Naive thymus-derived CD4-positive, alpha-beta T cell (primary cell): ENCODE measurements at regions not wholly inside any gene's neighbourhood (a gene's known extent, or its start where the extent isn't known, plus 50 kb on each side); places are given as distances from the start of the nearest gene placed in this dataset.

Experiments
- ATAC-seq: fragments of 150-1000 bp; cut with Tn5 transposase; 2 replicates; pipeline ENCODE4 v1.10.0; 2021; ENCODE audit warnings: mild to moderate bottlenecking, moderate library complexity
- CTCF ChIA-PET: fragments of 350-600 bp; sonication (Branson Sonifier 250); formaldehyde crosslinking; loops from one replicate; lab custom pipeline; 2021; ENCODE audit warnings: antibody characterized with exemption; lab: Charles Lee
- POLR2A ChIA-PET: fragments of 350-600 bp; sonication (Branson Sonifier 250); formaldehyde crosslinking; loops from one replicate; lab custom pipeline; 2021; ENCODE audit warnings: antibody characterized with exemption, inconsistent platforms; lab: Charles Lee
- DNase-seq, 9 donors: peaks; one replicate each; pipeline versions ENCODE4 v3.0.0 to v3.0.0-alpha.2; 2020 to 2022; ENCODE audit warnings: mixed read lengths in 1 of 9
- H3K27ac ChIP-seq: one replicate; pipeline ENCODE4 v1.7.0; 2013; ENCODE audit warnings: mild to moderate bottlenecking, low read depth, low read length, moderate library complexity
- H3K27me3 ChIP-seq, 2 donors: one replicate each; pipeline ENCODE4 v1.7.0; 2013; ENCODE audit warnings: low read length in 2 of 2, mild to moderate bottlenecking in 2 of 2, moderate library complexity in 2 of 2; ENCODE audit not compliant: control insufficient read depth in 2 of 2, insufficient read depth in 2 of 2
- H3K36me3 ChIP-seq, 3 experiments: 1 replicate in 2 of 3; 2 replicates in 1 of 3; pipeline ENCODE4 v1.7.0; 2013; ENCODE audit warnings: low read length in 3 of 3, mild to moderate bottlenecking in 3 of 3, moderate library complexity in 1 of 3; ENCODE audit not compliant: insufficient read depth in 3 of 3, control insufficient read depth in 2 of 3
- H3K4me1 ChIP-seq, 2 donors: one replicate each; pipeline ENCODE4 v1.7.0; 2013; ENCODE audit warnings: low read length in 2 of 2, mild to moderate bottlenecking in 2 of 2, moderate library complexity in 1 of 2; ENCODE audit not compliant: control insufficient read depth in 2 of 2, insufficient read depth in 2 of 2
- H3K4me3 ChIP-seq: 2 replicates; pipeline ENCODE4 v1.7.0; 2013; ENCODE audit warnings: mild to moderate bottlenecking, low read length
- H3K9me3 ChIP-seq, 3 experiments: 1 replicate in 2 of 3; 2 replicates in 1 of 3; pipeline ENCODE4 v1.7.0; 2013; ENCODE audit warnings: low read length in 3 of 3; ENCODE audit not compliant: control insufficient read depth in 2 of 3
- H3K27ac Mint-ChIP-seq, 9 donors: one replicate each; pipeline ENCODE4 v1.8.0; 2020 to 2022; ENCODE audit warnings: mixed read lengths in 9 of 9, mild to moderate bottlenecking in 8 of 9, moderate library complexity in 5 of 9, inconsistent platforms in 2 of 9
- H3K27me3 Mint-ChIP-seq, 5 donors: one replicate each; pipeline ENCODE4 v1.8.0; 2021 to 2022; ENCODE audit warnings: mixed read lengths in 5 of 5, mild to moderate bottlenecking in 1 of 5
- H3K36me3 Mint-ChIP-seq, 5 donors: one replicate each; pipeline ENCODE4 v1.8.0; 2020 to 2022; ENCODE audit warnings: mixed read lengths in 5 of 5, mild to moderate bottlenecking in 3 of 5, inconsistent platforms in 1 of 5
- H3K4me1 Mint-ChIP-seq, 7 donors: one replicate each; pipeline ENCODE4 v1.8.0; 2020 to 2022; ENCODE audit warnings: mixed read lengths in 7 of 7, mild to moderate bottlenecking in 3 of 7, inconsistent platforms in 1 of 7
- H3K4me3 Mint-ChIP-seq, 10 donors: one replicate each; pipeline ENCODE4 v1.8.0; 2020 to 2022; ENCODE audit warnings: mild to moderate bottlenecking in 10 of 10, mixed read lengths in 10 of 10, moderate library complexity in 6 of 10, inconsistent platforms in 2 of 10
- H3K9me3 Mint-ChIP-seq, 11 donors: one replicate each; pipeline ENCODE4 v1.8.0; 2020 to 2022; ENCODE audit warnings: mixed read lengths in 11 of 11, mild to moderate bottlenecking in 4 of 11, inconsistent platforms in 1 of 11, moderate library complexity in 1 of 11
- intact Hi-C, 2 donors: fragments of 100-400 bp; cut with micrococcal nuclease; formaldehyde crosslinking; loops; one replicate each; pipeline ENCODE4 v1.15.1; 2023

- H3K36me3 Mint-ChIP-seq = no peaks in the 10 kb centered on the region
- peaks cover 0 to 4% (median 0%) of the 10 kb centered on the region in 7 donors for H3K4me1 Mint-ChIP-seq
- no peaks in the 10 kb centered on the region for H3K9me3 ChIP-seq
- H3K9me3 Mint-ChIP-seq = peaks cover 0 to 9% (median 0%) of the 10 kb centered on the region in 11 donors
- ATAC-seq = no peak
- H3K4me3 ChIP-seq = no peak overlapping the region
- intact Hi-C loops = no loop called here
- H3K4me3 Mint-ChIP-seq = no peak overlapping the region
- ChIA-PET POLR2A (no interaction called here), CTCF (no interaction called here)
- no peaks in the 10 kb centered on the region for H3K27me3 ChIP-seq
- H3K4me1 ChIP-seq = no peaks in the 10 kb centered on the region
- H3K36me3 ChIP-seq = no peaks in the 10 kb centered on the region
- peaks cover 0 to 10% (median 0%) of the 10 kb centered on the region in 5 donors for H3K27me3 Mint-ChIP-seq
- no peak overlapping the region for H3K27ac ChIP-seq
- no peak for DNase-seq
- H3K27ac Mint-ChIP-seq = no peak overlapping the region
Observed at GRCh38 chr20:10109641-10110040, 74.9 kb downstream of the ANKEF1 start.

- Histone ChIP-seq H3K27me3 (no peaks in the 10 kb centered on the region), H3K36me3 (no peaks in the 10 kb centered on the region), H3K4me3 (no peak overlapping the region), H3K9me3 (no peaks in the 10 kb centered on the region), H3K4me1 (no peaks in the 10 kb centered on the region), H3K27ac (no peak overlapping the region)
- H3K27ac Mint-ChIP-seq = no peak overlapping the region
- H3K4me1 Mint-ChIP-seq = peaks cover 0 to 4% (median 0%) of the 10 kb centered on the region in 7 donors
- intact Hi-C loops = no loop called here
- peaks cover 0 to 9% (median 0%) of the 10 kb centered on the region in 11 donors for H3K9me3 Mint-ChIP-seq
- ChIA-PET POLR2A (no interaction called here), CTCF (no interaction called here)
- H3K27me3 Mint-ChIP-seq = peaks cover 0 to 10% (median 0%) of the 10 kb centered on the region in 5 donors
- H3K36me3 Mint-ChIP-seq = no peaks in the 10 kb centered on the region
- H3K4me3 Mint-ChIP-seq = no peak overlapping the region
- DNase-seq (no peak), ATAC-seq (no peak)
Observed at GRCh38 chr20:10110151-10110550, 75.4 kb downstream of the ANKEF1 start.

- Histone ChIP-seq H3K27me3 (no peaks in the 10 kb centered on the region), H3K4me1 (no peaks in the 10 kb centered on the region), H3K9me3 (no peaks in the 10 kb centered on the region), H3K27ac (no peak overlapping the region), H3K36me3 (no peaks in the 10 kb centered on the region), H3K4me3 (no peak overlapping the region)
- Mint-ChIP-seq H3K9me3 (peaks cover 0 to 9% (median 0%) of the 10 kb centered on the region in 11 donors), H3K27ac (no peak overlapping the region), H3K36me3 (no peaks in the 10 kb centered on the region), H3K27me3 (peaks cover 0 to 10% (median 0%) of the 10 kb centered on the region in 5 donors), H3K4me3 (no peak overlapping the region), H3K4me1 (peaks cover 0 to 6% (median 0%) of the 10 kb centered on the region in 7 donors)
- intact Hi-C loops = no loop called here
- POLR2A ChIA-PET = no interaction called here
- CTCF ChIA-PET = interaction anchor here (0.9 kb wide), 1 partner anchor 34 kb away, joined by 3 read pairs; no protein-coding TSS in a partner anchor
- ATAC-seq (no peak), DNase-seq (no peak)
Observed at GRCh38 chr20:10111139-10111958, 76.6 kb downstream of the ANKEF1 start.

DNA sequence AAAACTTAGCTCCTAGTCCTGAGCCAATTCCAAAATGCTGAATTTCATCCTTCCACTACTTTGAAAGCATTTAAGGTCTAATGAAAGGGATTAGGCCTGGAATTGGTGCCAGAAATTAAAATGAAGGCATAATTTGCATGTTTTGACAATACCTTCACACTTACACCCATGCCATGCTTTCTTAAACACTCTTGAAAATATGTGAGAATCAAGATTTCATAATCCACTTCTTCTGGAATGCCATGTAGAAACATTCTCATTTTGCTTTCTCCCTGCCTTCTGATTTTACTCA is 77.1 kb downstream of the ANKEF1 start:
- ChIA-PET POLR2A (no interaction called here), CTCF (interaction anchor here (0.9 kb wide), 1 partner anchor 35 kb away, joined by 3 read pairs; no protein-coding TSS in a partner anchor)
- Histone ChIP-seq H3K27ac (no peak overlapping the region), H3K27me3 (no peaks in the 10 kb centered on the region), H3K36me3 (no peaks in the 10 kb centered on the region), H3K9me3 (no peaks in the 10 kb centered on the region), H3K4me3 (no peak overlapping the region), H3K4me1 (no peaks in the 10 kb centered on the region)
- ATAC-seq (no peak), DNase-seq (no peak)
- intact Hi-C loops = no loop called here
- peaks cover 0 to 7% (median 0%) of the 10 kb centered on the region in 5 donors for H3K27me3 Mint-ChIP-seq
- H3K4me1 Mint-ChIP-seq = peaks cover 0 to 6% (median 0%) of the 10 kb centered on the region in 7 donors
- no peaks in the 10 kb centered on the region for H3K36me3 Mint-ChIP-seq
- H3K4me3 Mint-ChIP-seq = no peak overlapping the region
- H3K9me3 Mint-ChIP-seq = peaks cover 0 to 6% (median 0%) of the 10 kb centered on the region in 11 donors
- no peak overlapping the region for H3K27ac Mint-ChIP-seq

- H3K4me1 Mint-ChIP-seq = peaks cover 0 to 6% (median 0%) of the 10 kb centered on the region in 7 donors
Observed at GRCh38 chr20:10113746-10114145, 79.0 kb downstream of the ANKEF1 start.

GRCh38 chr20:10114598-10114997 is 79.8 kb downstream of the ANKEF1 start:
- H3K4me3 Mint-ChIP-seq = no peak overlapping the region
- Histone ChIP-seq H3K9me3 (no peaks in the 10 kb centered on the region), H3K4me3 (no peak overlapping the region), H3K27ac (no peak overlapping the region), H3K27me3 (no peaks in the 10 kb centered on the region), H3K36me3 (no peaks in the 10 kb centered on the region), H3K4me1 (no peaks in the 10 kb centered on the region)
- no peak overlapping the region for H3K27ac Mint-ChIP-seq
- H3K9me3 Mint-ChIP-seq = peaks cover 0 to 2% (median 0%) of the 10 kb centered on the region in 11 donors
- H3K27me3 Mint-ChIP-seq = peaks cover 0 to 9% (median 6%) of the 10 kb centered on the region in 5 donors
- H3K4me1 Mint-ChIP-seq = peaks cover 0 to 6% (median 0%) of the 10 kb centered on the region in 7 donors
- ATAC-seq = no peak
- CTCF ChIA-PET = no interaction called here
- POLR2A ChIA-PET = no interaction called here
- no peak for DNase-seq
- H3K36me3 Mint-ChIP-seq = no peaks in the 10 kb centered on the region
- intact Hi-C loops = no loop called here

More at GRCh38 chr20:10113746-10114145, 79.0 kb downstream of the ANKEF1 start:
- peaks cover 0 to under 1% (median 0%) of the 10 kb centered on the region in 11 donors for H3K9me3 Mint-ChIP-seq
- intact Hi-C loops = no loop called here
- Histone ChIP-seq H3K4me1 (no peaks in the 10 kb centered on the region), H3K9me3 (no peaks in the 10 kb centered on the region), H3K4me3 (no peak overlapping the region), H3K27ac (no peak overlapping the region), H3K27me3 (no peaks in the 10 kb centered on the region), H3K36me3 (no peaks in the 10 kb centered on the region)
- no peak overlapping the region for H3K4me3 Mint-ChIP-seq
- DNase-seq = no peak
- no peaks in the 10 kb centered on the region for H3K36me3 Mint-ChIP-seq
- H3K27me3 Mint-ChIP-seq = peaks cover 0 to 3% (median 2%) of the 10 kb centered on the region in 5 donors
- ATAC-seq = no peak
- no peak overlapping the region for H3K27ac Mint-ChIP-seq
- ChIA-PET CTCF (no interaction called here), POLR2A (no interaction called here)

DNA sequence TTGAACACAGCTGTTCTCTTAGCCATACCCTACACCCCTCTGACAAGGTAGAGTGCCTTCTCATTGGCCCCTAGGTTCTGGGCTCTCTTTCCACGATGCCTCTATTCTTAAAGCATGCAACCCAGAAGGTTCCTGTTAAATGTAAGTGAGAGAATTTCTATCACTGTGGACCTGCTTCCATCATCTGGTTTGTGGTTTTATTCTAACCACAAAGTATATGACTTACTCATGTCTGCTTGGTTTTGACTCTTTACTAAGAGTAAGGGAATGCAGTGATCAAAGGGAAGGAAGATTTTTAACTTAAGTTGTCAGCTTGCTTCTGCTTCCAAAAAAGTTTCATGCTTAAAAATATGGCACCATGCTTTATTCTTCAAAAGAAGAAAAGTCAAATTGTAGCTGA is 80.2 kb downstream of the ANKEF1 start:
- peaks cover 0 to 6% (median 0%) of the 10 kb centered on the region in 7 donors for H3K4me1 Mint-ChIP-seq
- H3K27ac ChIP-seq = no peak overlapping the region
- H3K4me1 ChIP-seq = no peaks in the 10 kb centered on the region
- no peak overlapping the region for H3K4me3 Mint-ChIP-seq
- peaks cover 0 to 2% (median 0%) of the 10 kb centered on the region in 11 donors for H3K9me3 Mint-ChIP-seq
- ChIA-PET POLR2A (no interaction called here), CTCF (no interaction called here)
- peaks cover 0 to 11% (median 9%) of the 10 kb centered on the region in 5 donors for H3K27me3 Mint-ChIP-seq
- H3K36me3 Mint-ChIP-seq = no peaks in the 10 kb centered on the region
- H3K9me3 ChIP-seq = no peaks in the 10 kb centered on the region
- DNase-seq (no peak), ATAC-seq (no peak)
- H3K27ac Mint-ChIP-seq = no peak overlapping the region
- intact Hi-C loops = no loop called here
- no peak overlapping the region for H3K4me3 ChIP-seq
- H3K36me3 ChIP-seq = no peaks in the 10 kb centered on the region
- H3K27me3 ChIP-seq = no peaks in the 10 kb centered on the region
